IPS-15b (cell line): ENCODE measurements at regions not wholly inside any gene's neighbourhood (a gene's known extent, or its start where the extent isn't known, plus 50 kb on each side); places are given as distances from the start of the nearest gene placed in this dataset.

Experiments used
- H3K27me3 ChIP-seq: one replicate; pipeline ENCODE4 v1.6.1; 2013; ENCODE audit warnings: low read length; ENCODE audit not compliant: control insufficient read depth, insufficient read depth
- H3K36me3 ChIP-seq: one replicate; pipeline ENCODE4 v1.6.1; 2013; ENCODE audit warnings: low read length; ENCODE audit not compliant: control insufficient read depth, insufficient read depth
- H3K4me1 ChIP-seq: one replicate; pipeline ENCODE4 v1.6.1; 2013; ENCODE audit warnings: mild to moderate bottlenecking, low read length; ENCODE audit not compliant: control insufficient read depth, insufficient read depth
- H3K4me3 ChIP-seq: one replicate; pipeline ENCODE4 v1.5.1; 2013; ENCODE audit warnings: low read depth, low read length
- H3K9ac ChIP-seq: one replicate; pipeline ENCODE4 v1.6.1; 2013; ENCODE audit warnings: low read depth, mild to moderate bottlenecking, low read length
- H3K9me3 ChIP-seq: one replicate; pipeline ENCODE4 v1.6.1; 2013; ENCODE audit warnings: mild to moderate bottlenecking, low read length; ENCODE audit not compliant: control insufficient read depth, insufficient read depth

DNA sequence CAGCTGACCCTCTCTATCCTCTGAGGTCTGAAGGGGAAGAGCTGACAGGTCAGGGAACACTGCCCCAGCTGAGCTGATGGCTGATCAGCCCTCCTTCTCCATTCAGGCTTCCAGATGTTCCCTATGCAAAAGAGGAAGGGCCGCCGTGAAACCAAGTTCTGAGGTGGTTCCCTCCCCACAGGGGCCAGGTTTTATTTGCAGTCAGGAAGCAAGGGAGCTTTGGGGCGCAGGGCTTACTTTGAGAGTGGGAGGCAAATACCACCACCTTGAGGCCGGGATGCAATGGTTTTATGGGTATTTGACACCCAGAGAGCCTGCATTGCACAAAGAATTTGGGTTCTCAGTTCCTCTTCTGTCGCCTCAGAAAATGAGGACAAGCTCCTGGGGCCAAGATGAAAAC is 186.9 kb downstream of the ARRDC4 start:
- Histone ChIP-seq H3K9ac (no peak overlapping the region), H3K4me1 (peaks cover 3% of the 10 kb centered on the region), H3K9me3 (no peaks in the 10 kb centered on the region), H3K36me3 (no peaks in the 10 kb centered on the region), H3K4me3 (no peak overlapping the region), H3K27me3 (no peaks in the 10 kb centered on the region)

DNA sequence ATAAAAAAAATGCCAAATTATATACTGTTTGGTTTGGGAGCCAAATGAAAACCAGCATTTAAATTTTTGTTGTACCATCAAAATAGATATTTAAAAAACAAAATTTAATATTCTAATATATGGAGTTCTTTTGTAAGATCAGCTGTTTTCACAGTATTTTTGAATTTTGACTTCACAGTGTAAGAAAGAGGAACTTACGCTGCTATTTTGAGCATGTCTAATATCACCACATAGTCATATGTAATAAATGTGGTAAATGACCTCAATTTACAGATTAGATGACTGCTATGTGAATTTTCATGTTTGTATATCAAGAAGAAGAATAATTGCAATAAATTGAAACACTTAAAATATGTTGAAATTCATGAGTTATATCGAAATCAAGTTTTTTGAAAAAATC is 189.6 kb downstream of the ARRDC4 start:
- Histone ChIP-seq H3K4me3 (no peak overlapping the region), H3K36me3 (no peaks in the 10 kb centered on the region), H3K9me3 (no peaks in the 10 kb centered on the region), H3K9ac (no peak overlapping the region), H3K27me3 (no peaks in the 10 kb centered on the region), H3K4me1 (peaks cover 3% of the 10 kb centered on the region)

DNA sequence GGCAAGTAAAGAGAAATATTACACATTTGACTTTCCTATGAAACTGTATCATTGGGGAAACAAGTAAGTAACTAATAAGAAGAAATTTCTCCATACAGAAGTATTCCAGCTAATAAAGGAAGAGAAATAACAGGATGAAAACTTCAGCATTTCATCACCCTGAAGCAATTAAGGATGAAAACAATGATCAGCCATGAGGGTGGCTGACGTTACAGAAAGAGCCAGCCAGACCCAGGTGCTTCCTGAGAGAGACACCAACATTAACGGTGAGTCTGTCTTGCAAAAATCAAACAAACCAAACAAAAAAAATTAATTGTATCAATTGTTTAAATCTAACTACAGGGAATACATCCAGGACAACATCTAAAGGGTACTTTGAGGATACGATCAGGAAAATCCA is 190.0 kb downstream of the ARRDC4 start:
- Histone ChIP-seq H3K9ac (no peak overlapping the region), H3K9me3 (no peaks in the 10 kb centered on the region), H3K4me1 (peaks cover 3% of the 10 kb centered on the region), H3K36me3 (no peaks in the 10 kb centered on the region), H3K4me3 (no peak overlapping the region), H3K27me3 (no peaks in the 10 kb centered on the region)

DNA sequence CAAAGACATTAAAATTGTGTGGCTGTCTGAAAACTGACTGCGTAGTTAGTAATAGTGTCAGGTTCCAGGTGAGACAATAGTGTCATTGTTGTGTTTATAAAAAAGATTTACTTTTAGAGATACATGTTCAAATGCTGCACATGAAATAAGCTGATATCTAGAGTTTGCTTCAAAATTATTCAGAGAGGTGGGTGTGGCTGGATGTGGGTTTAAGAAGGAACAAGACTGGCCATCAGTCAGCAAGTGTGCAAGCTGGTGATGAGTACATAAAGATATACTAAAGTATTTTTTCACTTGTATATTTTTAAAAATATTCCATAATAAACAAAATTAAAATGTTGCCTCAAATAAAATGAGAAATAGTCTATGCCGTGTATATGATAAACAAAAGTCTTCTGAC is 190.6 kb downstream of the ARRDC4 start:
- Histone ChIP-seq H3K9ac (no peak overlapping the region), H3K36me3 (no peaks in the 10 kb centered on the region), H3K9me3 (no peaks in the 10 kb centered on the region), H3K27me3 (no peaks in the 10 kb centered on the region), H3K4me1 (peaks cover 3% of the 10 kb centered on the region), H3K4me3 (no peak overlapping the region)

DNA sequence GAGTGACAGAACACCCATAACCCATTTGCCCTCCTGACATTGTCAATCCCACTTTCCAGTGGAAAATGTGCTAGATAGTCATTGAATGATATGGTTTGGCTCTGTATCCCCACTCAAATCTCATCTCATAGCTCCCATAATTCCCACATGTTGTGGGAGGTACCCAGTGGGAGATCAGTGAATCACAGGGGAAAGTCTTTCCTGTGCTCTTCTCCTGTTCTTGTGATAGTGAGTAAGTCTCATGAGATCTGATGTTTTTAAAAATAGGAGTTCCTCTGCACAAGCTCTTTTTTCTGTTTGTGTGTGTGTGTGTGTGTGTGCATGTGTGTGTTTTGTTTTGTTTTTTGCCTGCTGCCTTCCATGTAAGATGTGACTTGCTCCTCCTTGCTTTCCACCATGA is 191.7 kb downstream of the ARRDC4 start:
- no peaks in the 10 kb centered on the region for H3K27me3 ChIP-seq
- H3K4me3 ChIP-seq = no peak overlapping the region
- H3K9ac ChIP-seq = no peak overlapping the region
- no peaks in the 10 kb centered on the region for H3K9me3 ChIP-seq
- no peaks in the 10 kb centered on the region for H3K36me3 ChIP-seq
- H3K4me1 ChIP-seq = peaks cover 3% of the 10 kb centered on the region

DNA sequence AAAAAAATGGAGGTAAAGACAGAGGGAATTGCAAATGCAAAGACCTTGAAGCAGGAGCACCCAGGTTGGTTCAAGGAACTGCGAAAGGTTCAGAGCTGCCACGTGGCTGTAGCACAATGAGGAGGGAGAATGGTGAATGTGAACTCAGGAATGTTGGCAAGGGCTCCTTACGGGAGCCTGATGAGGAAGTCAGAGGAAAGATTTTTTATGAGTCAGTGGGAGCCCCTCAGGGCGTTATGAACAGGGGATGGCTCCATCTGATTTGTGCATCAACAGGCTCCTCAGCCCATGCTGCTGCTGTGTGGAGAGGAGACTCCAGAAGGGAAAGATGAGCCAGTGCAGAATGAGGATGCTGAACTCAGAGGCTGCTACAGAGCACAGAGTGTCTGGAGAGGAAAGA is 194.4 kb downstream of the ARRDC4 start:
- H3K36me3 ChIP-seq = no peaks in the 10 kb centered on the region
- no peaks in the 10 kb centered on the region for H3K4me1 ChIP-seq
- no peak overlapping the region for H3K4me3 ChIP-seq
- no peaks in the 10 kb centered on the region for H3K9me3 ChIP-seq
- no peak overlapping the region for H3K9ac ChIP-seq
- H3K27me3 ChIP-seq = no peaks in the 10 kb centered on the region

DNA sequence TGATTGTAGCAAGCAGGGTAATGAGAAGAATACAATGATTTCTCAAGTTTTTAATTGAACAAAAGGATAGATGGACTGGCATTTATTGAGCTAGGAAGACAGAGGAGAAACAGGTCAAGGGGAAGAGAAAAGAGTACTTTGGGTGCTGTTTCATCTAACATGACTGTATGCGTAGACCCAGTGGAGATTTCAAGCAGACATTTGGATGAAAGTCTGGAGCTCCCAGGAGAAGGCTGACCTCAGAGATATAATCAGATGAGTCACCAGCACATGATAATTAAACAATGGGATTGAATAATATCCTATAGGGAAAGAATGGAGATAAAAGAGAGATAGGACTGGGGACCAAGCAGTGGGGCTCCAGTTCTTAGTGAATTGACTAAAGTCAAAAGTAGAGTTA is 194.9 kb downstream of the ARRDC4 start:
- H3K36me3 ChIP-seq = no peaks in the 10 kb centered on the region
- no peak overlapping the region for H3K9ac ChIP-seq
- H3K4me1 ChIP-seq = no peaks in the 10 kb centered on the region
- no peaks in the 10 kb centered on the region for H3K9me3 ChIP-seq
- no peaks in the 10 kb centered on the region for H3K27me3 ChIP-seq
- no peak overlapping the region for H3K4me3 ChIP-seq

DNA sequence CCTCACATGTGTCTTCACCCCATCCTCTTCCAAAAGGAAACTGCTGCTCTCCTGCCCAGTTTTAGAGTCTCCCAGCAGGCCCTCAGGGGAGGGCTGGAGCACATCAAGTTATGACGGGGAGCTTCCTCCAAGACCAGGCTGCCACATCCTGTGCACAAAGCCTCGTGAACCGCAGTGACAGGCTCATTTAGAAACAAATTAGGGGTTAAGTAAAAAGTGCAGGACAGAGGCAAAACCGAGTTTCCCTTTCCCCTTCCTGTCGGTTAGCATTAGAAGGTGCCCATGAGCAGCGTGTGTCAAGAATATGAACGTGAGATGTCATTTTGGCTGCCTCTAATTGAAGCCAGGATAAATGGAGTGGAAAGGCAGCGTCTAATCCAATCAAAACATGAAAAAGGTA is 199.7 kb downstream of the ARRDC4 start:
- no peak overlapping the region for H3K4me3 ChIP-seq

DNA sequence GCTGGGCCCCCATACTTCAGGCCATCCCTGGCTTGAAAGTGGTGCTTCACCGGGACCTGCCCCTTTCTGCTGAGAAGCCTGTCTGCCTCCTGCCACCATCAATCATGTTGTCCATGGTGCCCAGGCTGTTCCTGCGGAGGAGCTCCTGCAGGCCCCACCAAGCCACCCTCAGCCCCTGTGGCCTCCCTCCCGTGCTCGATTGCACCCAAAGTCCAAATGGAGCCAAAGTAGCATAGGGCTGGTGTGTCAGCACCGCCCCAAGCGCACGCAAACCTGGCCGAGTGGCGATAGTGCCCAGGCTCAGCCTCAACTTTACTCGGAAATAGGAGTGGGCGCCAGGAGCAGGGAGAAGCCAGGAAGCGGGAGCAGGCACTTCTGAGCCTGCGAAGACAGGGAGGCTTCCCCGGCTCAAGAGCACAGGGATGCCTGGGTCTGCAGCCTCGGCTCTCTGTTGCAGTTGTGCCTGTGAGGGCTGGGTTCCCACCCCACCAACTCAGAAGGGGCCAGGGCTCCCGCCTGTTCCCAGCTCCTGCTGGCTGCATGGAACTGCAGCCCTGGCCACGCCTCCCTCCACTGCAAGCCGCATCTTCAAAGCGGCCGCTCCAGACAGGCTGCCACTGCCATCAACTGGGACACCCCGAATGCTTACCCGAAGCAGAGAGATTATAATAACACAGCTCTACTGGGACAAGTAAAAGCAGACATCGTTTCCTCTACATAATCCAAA is 203.0 kb downstream of the ARRDC4 start:
- peaks cover 6% of the 10 kb centered on the region for H3K4me1 ChIP-seq
- no peak overlapping the region for H3K9ac ChIP-seq
- H3K4me3 ChIP-seq = no peak overlapping the region
- H3K36me3 ChIP-seq = no peaks in the 10 kb centered on the region
- peaks cover 4% of the 10 kb centered on the region for H3K9me3 ChIP-seq
- H3K27me3 ChIP-seq = no peaks in the 10 kb centered on the region

More for the DNA sequence above, 199.7 kb downstream of the ARRDC4 start:
- Histone ChIP-seq H3K36me3 (no peaks in the 10 kb centered on the region), H3K9ac (no peak overlapping the region), H3K9me3 (peaks cover 4% of the 10 kb centered on the region), H3K27me3 (no peaks in the 10 kb centered on the region), H3K4me1 (no peaks in the 10 kb centered on the region)

DNA sequence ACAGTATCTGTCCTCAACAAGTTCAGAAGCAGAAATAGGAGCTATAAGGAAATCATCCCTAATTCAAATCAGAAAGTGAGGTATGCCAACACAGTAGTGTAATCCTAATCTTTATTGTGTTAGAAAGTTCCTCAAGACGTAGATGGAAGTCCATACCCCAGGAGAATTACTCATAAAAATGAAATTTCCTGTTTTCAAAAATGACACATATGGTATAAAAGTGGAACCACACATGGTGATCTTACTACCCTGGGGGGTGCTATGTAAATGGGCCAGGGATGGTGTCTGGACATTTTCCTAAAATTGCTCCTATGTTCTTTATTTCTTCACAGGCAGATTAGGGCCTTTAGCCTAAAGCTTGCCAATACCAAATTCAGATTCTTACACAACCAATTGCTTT is 204.1 kb downstream of the ARRDC4 start:
- no peak overlapping the region for H3K9ac ChIP-seq
- no peaks in the 10 kb centered on the region for H3K36me3 ChIP-seq
- peaks cover 6% of the 10 kb centered on the region for H3K4me1 ChIP-seq
- peaks cover 4% of the 10 kb centered on the region for H3K9me3 ChIP-seq
- H3K27me3 ChIP-seq = no peaks in the 10 kb centered on the region
- no peak overlapping the region for H3K4me3 ChIP-seq

DNA sequence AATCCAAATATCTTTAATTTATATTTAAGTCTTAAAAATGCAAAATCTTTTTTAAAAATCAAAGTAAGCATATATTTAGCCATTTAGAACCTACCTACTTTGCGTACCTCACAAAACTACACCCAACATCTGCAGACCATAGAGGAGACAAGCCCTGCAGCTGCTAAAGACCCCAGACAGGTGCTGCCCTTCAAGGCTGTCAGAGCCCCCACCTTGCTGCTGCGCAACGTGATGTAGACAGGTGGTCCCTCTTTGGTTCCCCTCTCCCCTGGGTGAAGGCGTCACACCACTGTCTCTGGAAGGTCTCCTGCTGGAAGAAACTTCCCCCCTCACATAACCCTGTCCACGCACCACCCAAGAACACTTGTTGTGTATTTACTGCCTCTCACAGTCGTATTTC is 204.5 kb downstream of the ARRDC4 start:
- H3K9ac ChIP-seq = no peak overlapping the region
- no peaks in the 10 kb centered on the region for H3K27me3 ChIP-seq

DNA sequence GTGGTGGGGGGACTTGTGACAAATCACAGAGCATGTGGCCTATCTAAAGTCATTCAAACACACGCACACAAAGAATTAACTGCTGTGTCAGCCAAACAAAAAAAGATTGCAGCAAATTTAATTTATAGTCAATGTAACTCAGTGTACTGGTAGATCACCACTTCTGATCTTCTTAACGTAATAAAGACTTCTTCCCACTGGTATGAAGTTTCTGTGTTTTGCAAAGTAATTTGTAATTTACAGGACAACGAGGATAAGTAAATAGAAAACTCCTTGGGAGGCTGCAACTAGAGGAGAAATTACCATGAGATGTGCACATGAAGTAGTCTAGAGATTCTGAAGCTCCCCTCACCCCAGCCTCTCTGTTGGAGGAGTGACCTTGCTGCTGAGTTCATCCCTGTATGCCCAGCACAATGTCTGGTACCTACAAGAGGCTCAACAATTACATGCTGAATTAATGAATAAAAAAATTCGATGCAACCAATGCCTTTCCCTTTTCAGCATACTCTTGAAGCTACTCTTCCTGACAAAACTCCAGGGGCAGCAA is 207.3 kb downstream of the ARRDC4 start:
- Histone ChIP-seq H3K27me3 (no peaks in the 10 kb centered on the region), H3K36me3 (no peaks in the 10 kb centered on the region), H3K9ac (no peak overlapping the region), H3K4me1 (peaks cover 6% of the 10 kb centered on the region), H3K4me3 (no peak overlapping the region), H3K9me3 (no peaks in the 10 kb centered on the region)

More for the DNA sequence above, 204.5 kb downstream of the ARRDC4 start:
- Histone ChIP-seq H3K36me3 (no peaks in the 10 kb centered on the region), H3K4me3 (no peak overlapping the region), H3K4me1 (peaks cover 6% of the 10 kb centered on the region), H3K9me3 (peaks cover 4% of the 10 kb centered on the region)
